Activated naive CD4-positive, alpha-beta T cell (primary cell): ENCODE measurements at regions not wholly inside any gene's neighbourhood (a gene's known extent, or its start where the extent isn't known, plus 50 kb on each side); places are given as distances from the start of the nearest gene placed in this dataset.
"Not testable (repeated sequence)": the region's sequence is repeated elsewhere in the genome, so short reads cannot be mapped to it uniquely, and the experiment has no call there.

Source experiments
- DNase-seq, 4 experiments: peaks; one replicate each; lab custom pipeline; 2025; lab: John Stamatoyannopoulos, UW

DNA sequence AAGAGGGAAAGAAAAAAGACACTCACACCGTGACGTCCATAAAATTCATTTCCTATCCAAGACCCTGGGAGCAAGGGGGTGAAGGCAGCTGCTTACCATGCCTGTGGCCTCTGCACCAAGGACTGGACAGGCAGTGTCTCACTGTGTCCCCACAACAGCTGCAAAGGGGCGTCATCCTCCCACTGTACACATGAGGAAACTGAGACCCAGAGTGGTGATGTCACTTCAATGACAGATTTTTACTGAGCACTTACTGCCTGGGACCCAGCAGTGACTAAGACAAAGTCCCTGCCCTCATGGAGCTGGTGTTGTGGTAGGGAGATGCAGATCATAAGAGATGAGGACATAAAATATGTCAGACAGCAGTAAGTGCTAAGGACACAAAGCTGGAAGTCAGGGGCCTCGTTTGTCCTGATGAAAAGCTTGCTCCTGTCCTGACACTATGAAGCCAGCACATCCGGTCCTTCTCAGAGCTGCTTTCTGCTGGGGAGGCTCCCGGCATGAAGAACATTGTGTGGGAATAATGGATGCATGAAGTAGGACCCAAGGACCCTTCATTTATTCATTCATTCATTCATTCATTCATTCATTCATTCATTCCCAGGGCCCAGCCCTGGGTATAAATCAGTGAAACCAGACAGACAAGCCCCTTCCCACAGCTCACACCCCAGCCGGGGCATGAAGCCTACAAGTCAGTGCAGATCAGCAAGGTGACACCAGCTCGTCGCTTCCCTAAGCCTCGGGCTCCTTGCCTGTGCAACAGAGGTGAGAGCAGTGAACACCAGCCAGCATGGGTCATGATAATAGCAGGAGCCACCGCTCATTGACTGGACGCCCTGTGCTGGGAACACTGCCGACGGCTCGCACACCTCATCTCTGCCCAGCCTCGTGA, 473.7 kb downstream of the MATN1 start:
- DNase-seq, result no peak

DNA sequence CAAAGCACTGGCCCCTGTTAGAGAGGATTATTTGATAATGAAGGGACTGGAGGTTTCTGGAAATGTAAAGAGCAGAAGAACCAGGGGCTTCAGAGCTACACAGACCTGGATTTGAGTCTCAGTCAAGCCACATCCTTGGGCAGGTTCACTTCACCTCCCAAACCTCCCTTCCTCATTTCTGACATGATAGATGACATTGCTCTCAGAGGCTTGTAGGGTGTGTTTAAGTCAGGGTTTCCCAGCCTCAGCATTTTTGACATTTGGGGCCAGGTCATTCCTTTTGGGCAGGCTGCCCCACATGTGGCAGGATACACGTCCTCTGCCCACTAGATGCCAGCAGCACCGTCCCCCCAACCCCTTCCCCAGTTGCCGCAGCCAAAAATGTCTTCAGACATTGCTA, 474.6 kb downstream of the MATN1 start:
- DNase-seq, result no peak

- no peak for DNase-seq
Measured at GRCh38 chr1:30248373-30248772, 475.0 kb downstream of the MATN1 start.

DNA sequence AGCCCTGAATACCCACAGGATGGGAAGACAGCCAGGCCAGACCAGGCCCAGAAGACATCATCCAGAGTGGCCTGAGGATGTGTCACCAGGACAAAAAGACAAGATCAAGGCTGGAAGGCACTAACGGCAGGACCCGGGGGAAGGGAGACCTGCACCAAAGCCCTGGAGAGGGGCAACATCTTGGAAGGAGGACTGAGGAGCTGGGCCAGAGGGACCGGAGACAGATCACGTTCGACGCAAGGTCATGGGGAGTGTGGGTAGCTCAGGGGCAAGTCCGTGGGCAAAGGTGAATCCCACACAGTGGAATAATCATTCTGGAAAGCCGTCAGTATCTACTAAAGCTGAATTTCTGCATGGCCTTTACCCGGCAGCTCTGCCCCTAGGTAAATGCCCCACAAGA, 478.6 kb downstream of the MATN1 start:
- DNase-seq, result no peak

GRCh38 chr1:30242722-30243457, 480.5 kb downstream of the MATN1 start:
- no peak for DNase-seq

DNA sequence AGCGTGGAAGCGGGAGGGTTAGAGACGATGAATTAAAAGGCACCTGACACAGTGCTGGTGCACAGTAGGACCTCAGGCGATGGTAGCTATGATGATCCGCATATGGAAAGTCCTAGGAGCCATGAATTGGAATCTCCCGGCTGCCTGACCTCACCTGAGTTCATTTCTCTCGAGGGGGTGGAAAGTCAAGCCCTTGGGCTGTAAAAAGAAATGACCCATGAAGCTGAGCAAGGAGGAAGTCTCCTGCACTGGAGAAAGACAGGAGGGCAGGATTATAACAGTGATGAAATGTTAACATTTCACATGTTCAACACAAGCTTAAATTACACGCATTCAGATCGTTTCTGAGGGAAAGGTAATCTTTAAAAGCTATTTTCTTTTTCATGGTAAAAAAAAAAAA, 481.2 kb downstream of the MATN1 start:
- DNase-seq, result no peak

GRCh38 chr1:30241681-30242080, 481.7 kb downstream of the MATN1 start:
- DNase-seq, result no peak

- no peak for DNase-seq
Measured at GRCh38 chr1:30234091-30234490, 489.3 kb downstream of the MATN1 start.

DNA sequence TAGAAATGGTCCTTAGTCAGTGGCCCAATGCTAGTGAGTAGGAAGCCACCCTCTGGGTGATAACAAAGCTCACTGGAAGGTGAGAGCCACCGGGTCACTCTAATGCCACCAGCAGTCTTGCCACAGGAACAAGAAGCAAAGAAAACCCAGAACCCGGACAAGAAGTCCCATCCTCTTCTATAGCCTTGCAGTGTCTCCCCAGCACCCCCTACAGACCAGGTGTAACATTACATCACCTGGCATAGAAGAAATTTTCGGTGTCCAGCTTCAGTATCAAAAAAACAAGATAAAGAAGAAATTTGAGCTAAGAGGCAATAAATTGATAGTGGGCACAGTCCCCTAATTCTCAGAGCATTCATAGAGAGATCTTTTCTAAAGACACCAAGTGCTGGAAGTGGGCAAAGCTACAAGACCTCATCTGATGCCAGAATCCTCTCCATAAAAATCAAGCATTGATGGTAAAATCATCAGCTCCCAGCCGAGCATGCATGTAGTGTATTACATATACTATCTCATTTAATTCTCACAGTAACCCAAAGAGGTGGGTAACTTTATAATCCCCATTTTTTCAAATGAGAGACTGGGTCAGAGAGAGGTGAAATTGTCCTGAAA, 491.0 kb downstream of the MATN1 start:
- no peak for DNase-seq

DNA sequence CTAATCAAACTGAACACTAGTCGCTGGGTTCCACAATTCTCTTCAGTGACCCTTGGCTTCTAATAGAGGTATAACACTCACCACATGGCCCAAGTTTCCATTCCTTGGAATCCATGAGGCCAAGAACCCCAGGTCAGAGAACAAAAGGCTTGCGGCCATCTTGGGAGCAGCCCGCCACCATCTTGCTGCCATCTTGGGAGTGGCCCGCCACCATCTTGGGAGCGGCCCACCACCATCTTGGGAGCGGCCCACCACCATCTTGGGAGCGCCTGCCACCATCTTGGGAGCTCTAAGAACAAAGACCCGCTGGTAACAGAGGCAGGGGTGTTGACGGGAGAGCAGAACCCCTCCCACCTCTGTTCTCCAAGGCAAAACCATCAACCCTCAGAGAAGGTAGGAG, 493.4 kb downstream of the MATN1 start:
- DNase-seq, result no peak

DNA sequence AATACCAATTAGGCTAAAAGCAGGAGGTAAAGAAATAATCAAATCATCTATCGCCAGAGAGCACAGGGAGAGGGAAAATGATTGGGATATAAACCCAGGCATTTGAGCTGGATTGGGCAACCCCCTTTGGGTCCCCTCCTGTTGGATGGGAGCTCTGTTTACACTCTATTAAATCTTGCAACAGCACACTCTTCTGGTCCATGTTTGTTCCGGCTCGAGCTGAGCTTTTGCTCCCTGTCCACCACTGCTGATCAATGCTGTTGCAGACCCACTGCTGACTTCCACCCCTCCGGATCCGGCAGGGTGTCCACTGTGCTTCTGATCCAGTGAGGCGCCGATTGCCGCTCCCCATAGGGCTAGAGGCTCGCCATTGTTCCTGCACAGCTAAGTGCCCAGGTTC, 493.8 kb downstream of the MATN1 start:
- no peak for DNase-seq

- DNase-seq, result no peak
Measured at GRCh38 chr1:30226648-30227047, 496.7 kb downstream of the MATN1 start.

DNA sequence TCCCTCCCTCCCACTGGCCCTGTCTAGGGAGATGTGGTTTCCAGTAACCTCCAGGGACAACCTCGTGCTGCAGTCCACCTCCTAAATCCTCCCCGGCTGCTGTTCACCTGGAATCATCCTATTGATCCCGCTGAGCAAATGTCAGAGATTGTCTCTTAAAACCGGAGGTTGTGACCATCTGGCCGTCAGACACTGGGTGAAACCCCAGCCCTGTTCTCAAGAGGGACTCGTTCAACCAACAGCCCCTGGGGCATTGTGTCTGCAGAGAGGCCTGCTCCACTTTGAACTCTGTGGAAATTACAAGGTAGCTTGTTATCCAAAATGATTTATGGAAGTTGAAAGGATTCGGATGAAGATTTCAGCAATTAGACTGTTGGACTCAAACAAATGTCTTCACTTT, 498.0 kb downstream of the MATN1 start:
- no peak for DNase-seq

- DNase-seq, result no peak
Measured at GRCh38 chr1:30219675-30220074, 503.7 kb downstream of the MATN1 start.

GRCh38 chr1:30218438-30218837, 504.9 kb downstream of the MATN1 start:
- DNase-seq, result no peak

- no peak for DNase-seq
Measured at GRCh38 chr1:30216602-30217001, 506.8 kb downstream of the MATN1 start.

DNA sequence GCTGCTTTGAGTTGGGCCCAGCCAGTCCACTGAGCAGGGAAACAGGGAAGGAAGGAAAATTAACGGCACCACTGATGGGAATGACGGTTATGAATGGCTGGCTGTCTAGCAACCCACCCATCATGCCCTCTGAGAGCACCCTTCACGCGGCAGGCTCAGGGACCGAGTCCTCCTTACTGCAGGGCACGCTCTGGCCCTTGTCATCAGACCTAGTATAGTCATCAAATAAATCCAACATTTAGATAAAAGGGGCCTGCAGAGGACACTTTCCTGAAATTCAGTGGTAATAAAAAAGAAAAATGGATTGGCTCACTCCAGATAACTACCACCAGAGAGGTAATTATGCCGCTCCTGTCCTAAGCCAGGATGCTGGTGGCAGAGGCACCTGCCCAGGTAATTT, 509.4 kb downstream of the MATN1 start:
- DNase-seq, result no peak

DNA sequence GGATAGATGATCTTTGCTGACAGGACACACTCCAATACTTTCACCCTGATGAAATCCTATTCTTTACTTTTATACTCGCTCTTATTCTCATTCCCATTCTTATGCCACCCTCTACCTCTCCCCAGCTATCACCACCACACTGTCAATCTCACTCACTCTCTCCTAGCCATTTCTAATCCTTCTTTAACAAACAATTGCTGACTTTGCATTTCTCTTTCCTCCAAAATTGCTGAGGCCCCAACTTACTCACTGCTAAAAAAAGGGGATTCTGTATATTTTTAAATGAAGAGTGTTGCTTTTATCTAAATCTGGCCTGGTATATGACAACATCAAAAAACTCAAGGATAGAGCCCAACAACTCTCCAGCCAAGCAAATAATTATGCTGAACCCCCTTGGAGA, 515.4 kb downstream of the MATN1 start:
- DNase-seq, result not testable (repeated sequence)

- not testable (repeated sequence) for DNase-seq
Measured at GRCh38 chr1:30206631-30207030, 516.8 kb downstream of the MATN1 start.

DNA sequence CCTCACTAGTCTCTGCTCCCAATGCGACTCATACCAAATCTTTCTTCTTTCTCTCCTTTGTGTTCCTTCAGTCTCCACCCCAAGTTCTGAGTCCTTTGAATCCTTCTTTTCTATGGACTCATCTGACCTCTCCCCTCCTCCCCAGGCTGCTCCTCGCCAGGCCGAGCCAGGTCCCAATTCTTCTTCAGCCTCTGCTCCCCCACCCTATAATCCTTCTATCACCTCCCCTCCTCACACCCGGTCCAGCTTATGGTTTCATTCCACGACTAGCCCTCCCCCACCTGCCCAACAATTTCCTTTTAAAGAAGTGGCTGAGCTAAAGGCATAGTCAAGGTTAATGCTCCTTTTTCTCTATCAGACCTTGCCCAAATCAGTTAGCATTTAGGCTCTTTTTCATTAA, 518.5 kb downstream of the MATN1 start:
- not testable (repeated sequence) for DNase-seq

GRCh38 chr1:30201015-30201414, 522.4 kb downstream of the MATN1 start:
- DNase-seq, result no peak

DNA sequence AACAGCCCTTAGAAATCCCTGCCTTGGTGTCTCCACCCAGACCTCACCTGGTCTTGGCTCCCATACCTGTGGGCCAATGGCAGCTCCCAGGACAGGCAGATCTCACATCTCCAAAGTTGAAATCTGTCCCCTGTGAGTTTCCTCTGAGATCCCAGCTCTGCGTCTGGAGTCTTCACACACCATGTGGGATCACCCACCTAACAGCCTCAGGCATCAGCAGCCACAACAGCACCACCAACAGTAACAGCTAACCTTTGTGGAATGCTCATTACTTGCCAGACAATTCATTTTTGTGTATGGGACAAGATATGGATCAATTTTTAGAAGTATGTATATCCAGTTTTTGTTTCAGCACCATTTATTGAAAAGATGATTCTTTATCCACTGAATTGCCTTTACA, 523.2 kb downstream of the MATN1 start:
- DNase-seq, result no peak

DNA sequence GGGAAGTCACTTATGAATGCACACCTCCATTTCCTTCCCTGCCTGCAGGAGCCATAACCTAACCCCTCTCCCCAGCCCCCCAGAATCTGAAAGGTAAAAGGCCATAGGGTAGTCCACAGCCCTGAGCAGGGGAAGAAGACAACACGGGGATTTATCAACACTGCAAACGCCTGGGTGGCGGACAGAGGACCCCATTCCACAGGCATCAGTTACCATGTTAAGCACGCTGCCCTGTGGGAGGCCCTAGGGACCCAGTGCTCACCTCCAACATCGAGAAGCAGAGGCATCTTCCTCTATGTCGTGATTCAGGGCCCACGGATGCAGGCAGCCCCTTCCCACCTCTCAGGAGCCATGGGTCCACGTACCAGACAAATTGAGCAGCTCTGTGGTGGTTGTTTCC, 523.8 kb downstream of the MATN1 start:
- DNase-seq, result no peak
